ENCODE measurements at regions not wholly inside any gene's neighbourhood (a gene's known extent, or its start where the extent isn't known, plus 50 kb on each side); places are given as distances from the start of the nearest gene placed in this dataset.
A peak's percentile ranks its signal among the peaks of the same experiment; 100 is the strongest.

DNA sequence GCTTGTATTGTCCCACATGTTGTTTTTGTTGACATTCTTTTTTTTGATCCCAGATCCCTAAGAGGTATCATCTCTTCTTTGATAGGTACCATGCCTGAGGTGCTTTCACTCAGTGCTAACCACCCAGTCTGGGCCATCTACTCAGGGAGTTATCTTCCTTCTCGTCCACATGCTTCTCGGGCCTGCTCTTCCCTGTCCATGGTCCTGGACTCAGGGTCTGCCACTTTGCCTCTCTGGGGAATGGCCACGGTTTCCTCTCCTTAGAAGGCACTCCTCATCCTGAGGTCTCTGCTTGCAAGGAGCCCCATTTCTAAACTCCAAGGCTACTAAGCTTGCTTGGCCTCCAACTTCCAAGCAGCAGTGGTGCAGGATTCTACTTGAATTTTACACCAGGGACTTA lies 227.0 kb upstream of the NCAM1 start (continued):
- no peak for TF ChIP-seq TCF7 (CRISPR knock-in tag; IDR thresholded peaks at IDR 0.05; ENCODE audit: low read depth)
- TF ChIP-seq USF1 (CRISPR knock-in tag; IDR thresholded peaks at IDR 0.05) = no peak; the same call in 1 of the 2 replicates
- TF ChIP-seq, protein P1, sequence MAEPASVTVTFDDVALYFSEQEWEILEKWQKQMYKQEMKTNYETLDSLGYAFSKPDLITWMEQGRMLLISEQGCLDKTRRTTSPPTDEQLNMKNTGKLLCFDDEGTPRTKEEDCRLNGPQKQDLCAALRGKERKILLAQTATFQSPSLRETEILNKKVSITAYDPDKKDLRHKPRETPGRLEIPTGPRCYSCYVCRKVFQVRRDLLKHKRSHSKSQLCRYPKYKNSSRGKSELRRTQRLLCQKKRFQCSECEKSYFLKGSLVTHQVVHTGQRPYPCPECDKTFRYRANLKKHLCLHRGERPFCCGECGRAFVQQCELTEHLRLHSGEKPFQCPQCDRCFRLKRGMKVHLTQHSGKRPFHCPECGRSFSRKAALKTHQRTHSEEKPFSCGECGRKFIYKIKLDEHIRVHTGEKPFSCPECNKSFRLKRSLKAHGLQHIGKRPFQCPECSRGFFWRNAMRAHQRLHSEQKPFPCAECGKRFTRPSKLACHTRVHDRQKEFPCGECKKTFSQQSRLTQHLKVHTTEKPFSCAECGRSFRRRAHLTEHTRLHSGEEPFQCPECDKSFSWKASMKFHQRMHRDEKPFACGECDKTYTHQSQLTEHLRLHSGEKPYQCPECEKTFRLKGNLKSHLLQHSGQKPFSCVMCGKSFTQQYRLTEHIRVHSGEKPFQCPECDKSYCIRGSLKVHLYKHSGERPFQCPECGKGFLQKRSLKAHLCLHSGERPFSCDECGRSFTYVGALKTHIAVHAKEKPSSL (CRISPR knock-in tag; conservative IDR thresholded peaks at IDR 0.05) = no peak
- TF ChIP-seq NFE2L1 (CRISPR knock-in tag; IDR thresholded peaks at IDR 0.05) = peak; percentile 51; the same call in 1 of the 2 replicates
- TF ChIP-seq JUN (CRISPR knock-in tag; IDR thresholded peaks at IDR 0.05) = 0 out of 2 replicates have a peak, but pooled peaks have one; percentile 49

DNA sequence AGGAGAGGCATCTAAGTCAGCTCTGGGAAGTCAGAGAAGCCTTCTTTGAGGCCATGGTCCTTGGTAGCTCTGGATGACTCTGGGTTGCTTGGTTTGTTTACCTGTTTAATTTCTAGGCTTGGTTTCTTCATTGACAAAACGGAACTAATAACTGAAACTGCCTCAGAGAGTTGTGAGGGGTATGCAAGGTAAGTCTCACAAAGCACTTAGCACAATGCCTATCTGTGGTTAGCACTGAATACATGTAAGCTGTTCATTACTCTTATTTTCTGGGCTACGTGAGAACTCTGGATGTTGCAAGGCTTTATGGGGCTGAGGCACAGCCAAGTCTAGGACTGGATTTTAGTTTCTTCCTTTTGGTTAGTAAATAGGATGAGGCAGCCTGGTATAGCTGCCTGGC lies 225.8 kb upstream of the NCAM1 start:
- no peak overlapping the region for H3K27ac Mint-ChIP-seq
- no peaks in the 10 kb centered on the region for H3K4me1 Mint-ChIP-seq
- TF ChIP-seq, protein P2, sequence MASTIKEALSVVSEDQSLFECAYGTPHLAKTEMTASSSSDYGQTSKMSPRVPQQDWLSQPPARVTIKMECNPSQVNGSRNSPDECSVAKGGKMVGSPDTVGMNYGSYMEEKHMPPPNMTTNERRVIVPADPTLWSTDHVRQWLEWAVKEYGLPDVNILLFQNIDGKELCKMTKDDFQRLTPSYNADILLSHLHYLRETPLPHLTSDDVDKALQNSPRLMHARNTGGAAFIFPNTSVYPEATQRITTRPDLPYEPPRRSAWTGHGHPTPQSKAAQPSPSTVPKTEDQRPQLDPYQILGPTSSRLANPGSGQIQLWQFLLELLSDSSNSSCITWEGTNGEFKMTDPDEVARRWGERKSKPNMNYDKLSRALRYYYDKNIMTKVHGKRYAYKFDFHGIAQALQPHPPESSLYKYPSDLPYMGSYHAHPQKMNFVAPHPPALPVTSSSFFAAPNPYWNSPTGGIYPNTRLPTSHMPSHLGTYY (CRISPR knock-in tag; IDR thresholded peaks at IDR 0.05) = no peak
- no peak for TF ChIP-seq ZNF219 (CRISPR knock-in tag; IDR thresholded peaks at IDR 0.05; ENCODE audit: borderline replicate concordance)
- no peak for TF ChIP-seq TCF7 (CRISPR knock-in tag; IDR thresholded peaks at IDR 0.05; ENCODE audit: low read depth)
- no peak for ATAC-seq
- ChIA-PET POLR2A (no interaction called here), CTCF (no interaction called here)
- no peaks in the 10 kb centered on the region for H3K27me3 Mint-ChIP-seq (ENCODE audit: low read depth)
- no peak overlapping the region for H3K4me3 Mint-ChIP-seq
- DNase-seq (ENCODE audit: low spot score) = no peak
- no peaks in the 10 kb centered on the region for H3K9me3 Mint-ChIP-seq
- no peaks in the 10 kb centered on the region for H3K36me3 Mint-ChIP-seq

DNA sequence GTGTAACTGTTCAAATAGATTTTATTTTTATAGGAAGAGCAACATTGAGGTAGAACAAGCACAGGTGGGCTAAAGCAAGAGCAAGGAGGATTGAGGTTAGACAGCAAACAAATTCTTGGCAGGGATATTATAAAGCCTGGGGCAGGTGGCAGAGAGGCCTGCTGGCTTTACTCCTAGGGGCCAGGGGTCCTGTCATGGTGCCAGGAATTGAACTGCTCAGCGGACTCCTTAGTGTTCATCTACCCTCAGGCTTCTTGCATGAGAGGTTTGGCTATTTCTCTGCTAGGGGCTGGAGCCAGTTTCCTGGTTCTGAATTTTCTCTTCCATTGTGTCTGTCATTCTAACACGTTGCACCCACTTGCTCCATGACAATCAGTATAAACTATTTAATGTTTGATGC lies 217.2 kb upstream of the NCAM1 start:
- H3K4me3 Mint-ChIP-seq = no peak overlapping the region
- H3K27me3 Mint-ChIP-seq (ENCODE audit: low read depth) = peaks cover 2% of the 10 kb centered on the region; the same call in 1 of the 2 replicates
- TF ChIP-seq IRF2 (CRISPR knock-in tag; IDR thresholded peaks at IDR 0.05; ENCODE audit: borderline replicate concordance, low read depth) (no peak), SP1 (CRISPR knock-in tag; conservative IDR thresholded peaks at IDR 0.05) (no peak), SMAD3 (CRISPR knock-in tag; IDR thresholded peaks at IDR 0.05; ENCODE audit: borderline replicate concordance) (no peak), RORB (CRISPR knock-in tag; IDR thresholded peaks at IDR 0.05) (no peak), CREB1 (CRISPR knock-in tag; IDR thresholded peaks at IDR 0.05) (no peak), FOXK1 (CRISPR knock-in tag; IDR thresholded peaks at IDR 0.05) (no peak)
- TF ChIP-seq, protein P3, sequence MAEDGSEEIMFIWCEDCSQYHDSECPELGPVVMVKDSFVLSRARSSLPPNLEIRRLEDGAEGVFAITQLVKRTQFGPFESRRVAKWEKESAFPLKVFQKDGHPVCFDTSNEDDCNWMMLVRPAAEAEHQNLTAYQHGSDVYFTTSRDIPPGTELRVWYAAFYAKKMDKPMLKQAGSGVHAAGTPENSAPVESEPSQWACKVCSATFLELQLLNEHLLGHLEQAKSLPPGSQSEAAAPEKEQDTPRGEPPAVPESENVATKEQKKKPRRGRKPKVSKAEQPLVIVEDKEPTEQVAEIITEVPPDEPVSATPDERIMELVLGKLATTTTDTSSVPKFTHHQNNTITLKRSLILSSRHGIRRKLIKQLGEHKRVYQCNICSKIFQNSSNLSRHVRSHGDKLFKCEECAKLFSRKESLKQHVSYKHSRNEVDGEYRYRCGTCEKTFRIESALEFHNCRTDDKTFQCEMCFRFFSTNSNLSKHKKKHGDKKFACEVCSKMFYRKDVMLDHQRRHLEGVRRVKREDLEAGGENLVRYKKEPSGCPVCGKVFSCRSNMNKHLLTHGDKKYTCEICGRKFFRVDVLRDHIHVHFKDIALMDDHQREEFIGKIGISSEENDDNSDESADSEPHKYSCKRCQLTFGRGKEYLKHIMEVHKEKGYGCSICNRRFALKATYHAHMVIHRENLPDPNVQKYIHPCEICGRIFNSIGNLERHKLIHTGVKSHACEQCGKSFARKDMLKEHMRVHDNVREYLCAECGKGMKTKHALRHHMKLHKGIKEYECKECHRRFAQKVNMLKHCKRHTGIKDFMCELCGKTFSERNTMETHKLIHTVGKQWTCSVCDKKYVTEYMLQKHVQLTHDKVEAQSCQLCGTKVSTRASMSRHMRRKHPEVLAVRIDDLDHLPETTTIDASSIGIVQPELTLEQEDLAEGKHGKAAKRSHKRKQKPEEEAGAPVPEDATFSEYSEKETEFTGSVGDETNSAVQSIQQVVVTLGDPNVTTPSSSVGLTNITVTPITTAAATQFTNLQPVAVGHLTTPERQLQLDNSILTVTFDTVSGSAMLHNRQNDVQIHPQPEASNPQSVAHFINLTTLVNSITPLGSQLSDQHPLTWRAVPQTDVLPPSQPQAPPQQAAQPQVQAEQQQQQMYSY (CRISPR knock-in tag; IDR thresholded peaks at IDR 0.05) = no peak
- TF ChIP-seq, protein P4, sequence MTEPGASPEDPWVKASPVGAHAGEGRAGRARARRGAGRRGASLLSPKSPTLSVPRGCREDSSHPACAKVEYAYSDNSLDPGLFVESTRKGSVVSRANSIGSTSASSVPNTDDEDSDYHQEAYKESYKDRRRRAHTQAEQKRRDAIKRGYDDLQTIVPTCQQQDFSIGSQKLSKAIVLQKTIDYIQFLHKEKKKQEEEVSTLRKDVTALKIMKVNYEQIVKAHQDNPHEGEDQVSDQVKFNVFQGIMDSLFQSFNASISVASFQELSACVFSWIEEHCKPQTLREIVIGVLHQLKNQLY (CRISPR knock-in tag; IDR thresholded peaks at IDR 0.05) = no peak
- POLR2A ChIA-PET = no interaction called here
- no peak overlapping the region for H3K27ac Mint-ChIP-seq
- CTCF ChIA-PET = no interaction called here
- DNase-seq (ENCODE audit: low spot score) (no peak), ATAC-seq (no peak)
- H3K36me3 Mint-ChIP-seq = no peaks in the 10 kb centered on the region
- peaks cover 6% of the 10 kb centered on the region for H3K4me1 Mint-ChIP-seq
- H3K9me3 Mint-ChIP-seq = peaks cover 6% of the 10 kb centered on the region; the same call in 1 of the 2 replicates

Measured in WTC11 (cell line).